ENCODE measurements at regions not wholly inside any gene's neighbourhood (a gene's known extent, or its start where the extent isn't known, plus 50 kb on each side); places are given as distances from the start of the nearest gene placed in this dataset.
"Not testable (repeated sequence)": the region's sequence is repeated elsewhere in the genome, so short reads cannot be mapped to it uniquely, and the experiment has no call there.

DNA sequence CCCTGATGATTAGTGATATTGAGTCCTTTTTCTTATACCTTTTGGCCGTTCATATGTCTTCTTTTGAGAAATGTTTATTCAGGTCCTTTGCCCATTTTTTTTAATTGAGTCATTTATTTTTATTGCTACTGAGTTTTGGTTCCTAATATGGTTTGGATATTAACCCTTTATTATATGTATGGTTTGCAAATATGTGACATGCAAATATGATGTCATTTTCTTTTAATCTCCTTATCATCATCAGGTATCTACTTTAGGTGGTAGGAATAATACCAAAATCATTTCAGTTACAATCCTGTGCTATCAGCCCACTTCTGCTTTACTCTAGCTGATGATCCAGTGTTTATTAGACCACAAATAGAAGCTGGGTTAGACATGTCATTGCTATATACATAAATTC, 102.3 kb upstream of the TRPC7 start:
- no peak for DNase-seq (ENCODE audit: low read depth)

DNA sequence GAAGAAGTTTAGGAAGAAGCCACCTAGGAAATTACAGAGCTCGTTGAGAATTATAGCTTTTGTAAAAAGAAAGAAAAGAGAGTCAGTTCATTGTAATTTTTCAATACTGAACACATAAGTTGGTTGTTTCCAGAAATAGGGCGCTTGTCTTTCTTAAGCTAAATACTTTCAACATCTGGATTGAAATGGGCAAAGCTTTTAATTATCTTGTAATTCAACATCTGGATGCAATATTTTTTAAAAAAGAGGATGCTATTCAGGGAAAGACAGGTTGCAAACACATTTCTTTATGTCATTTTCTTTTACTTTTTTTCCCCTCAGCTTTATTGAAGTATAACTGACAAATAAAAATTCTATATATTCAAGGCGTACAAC, 100.7 kb upstream of the TRPC7 start:
- no peak for DNase-seq (ENCODE audit: low read depth)

DNA sequence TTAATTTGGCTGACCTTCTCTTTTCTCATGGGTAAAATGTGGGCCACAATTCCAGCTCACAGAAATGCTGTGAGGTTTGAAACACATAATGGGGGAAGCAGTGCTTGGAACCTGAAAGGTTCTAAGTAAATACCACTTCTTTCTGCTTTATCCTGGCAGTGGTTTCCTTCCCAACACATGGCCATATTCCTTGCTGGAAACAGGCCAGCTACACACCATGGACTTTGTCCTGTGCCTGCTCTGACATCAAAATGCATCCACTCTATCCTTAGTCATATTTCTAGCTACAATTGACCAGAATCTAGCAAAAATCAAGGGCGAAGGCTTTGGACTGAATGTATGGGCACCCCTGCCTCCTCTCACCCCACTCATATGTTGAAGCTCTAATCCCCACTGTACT, 93.1 kb upstream of the TRPC7 start:
- no peak for DNase-seq (ENCODE audit: low read depth)

DNA sequence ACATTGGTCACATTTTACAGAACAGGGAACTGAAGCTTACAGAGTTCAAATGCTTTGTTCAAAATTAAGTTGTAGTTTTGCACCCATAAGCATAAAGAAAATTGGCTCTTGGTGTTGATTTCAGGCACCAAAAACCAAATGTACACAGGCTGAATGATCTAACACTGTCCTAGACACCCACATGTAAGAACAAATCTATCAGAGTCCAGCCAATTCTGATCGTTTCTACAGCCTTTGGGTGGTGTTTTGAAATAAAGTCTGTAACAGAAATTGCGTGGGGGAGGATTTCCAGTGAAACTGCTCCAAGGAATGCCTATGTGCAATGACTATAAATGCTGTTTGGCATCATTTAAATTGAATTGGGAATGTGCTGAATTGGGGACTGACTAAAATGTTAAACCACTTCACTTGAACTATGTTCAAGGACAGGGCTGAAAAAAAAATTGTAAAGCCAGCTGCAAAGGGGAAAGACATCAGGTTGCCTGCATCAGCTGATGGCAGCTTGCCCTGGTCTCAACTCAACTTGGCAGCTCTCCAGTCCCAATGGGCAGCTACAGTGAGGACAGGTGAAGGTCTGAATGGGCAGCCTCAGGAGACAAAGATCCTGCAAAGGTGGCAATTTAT, 92.2 kb upstream of the TRPC7 start:
- DNase-seq (ENCODE audit: low read depth): no peak

DNA sequence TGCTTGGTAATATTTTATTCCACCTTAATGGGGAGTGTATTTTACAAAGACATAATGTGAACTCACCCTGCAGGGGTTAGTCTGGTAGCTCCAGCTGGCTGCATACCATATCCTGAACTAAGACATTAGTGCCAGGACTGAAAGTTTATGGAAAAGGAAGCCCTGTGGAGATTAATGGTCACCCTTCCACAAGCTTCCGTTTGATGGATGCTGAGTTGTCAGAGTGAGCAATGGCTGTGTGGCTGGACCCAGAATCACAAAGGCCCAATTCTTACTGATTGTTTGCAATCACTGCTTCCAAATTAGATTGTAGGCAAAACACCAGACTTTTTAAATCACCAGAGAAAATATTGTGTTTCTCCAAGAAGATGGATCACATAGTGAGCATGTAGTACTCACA, 90.1 kb upstream of the TRPC7 start:
- no peak for DNase-seq (ENCODE audit: low read depth)

DNA sequence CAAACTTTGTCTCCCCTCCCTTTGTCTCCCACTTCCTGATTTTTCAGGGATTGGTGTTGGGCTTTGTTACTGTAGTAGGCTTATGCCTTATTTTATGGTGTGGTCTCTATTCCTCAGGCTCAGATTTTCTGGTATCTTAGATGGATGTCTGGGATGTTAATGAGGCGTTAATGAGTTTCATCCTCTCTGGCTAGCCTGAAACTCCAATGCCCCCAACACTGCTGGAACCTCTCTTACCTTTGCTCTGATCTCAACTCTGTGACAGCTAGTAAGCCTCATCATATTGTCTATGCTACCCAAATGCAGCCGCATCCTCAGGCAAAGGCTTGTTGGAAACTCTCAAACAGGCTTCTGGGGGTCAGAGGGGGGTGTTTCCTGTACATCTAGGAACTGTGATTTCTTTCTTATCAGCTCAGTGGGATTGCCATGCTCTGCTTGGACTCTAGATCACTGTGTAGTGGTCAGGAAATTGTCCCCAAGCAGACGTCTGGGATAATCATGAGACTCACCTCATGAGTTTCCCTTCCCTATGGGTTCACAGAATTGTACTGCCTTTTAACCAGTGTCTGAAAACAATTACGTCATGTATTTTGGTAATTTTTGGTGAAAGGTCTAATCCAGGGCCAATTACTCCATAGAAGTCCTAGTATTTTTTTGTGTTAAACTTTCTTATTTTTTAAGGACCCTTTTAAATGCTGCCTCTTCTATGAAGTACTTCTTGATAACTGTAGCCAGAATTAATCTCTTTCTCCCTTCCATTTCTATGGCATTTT, 88.8 kb upstream of the TRPC7 start:
- DNase-seq (ENCODE audit: low read depth): no peak

DNA sequence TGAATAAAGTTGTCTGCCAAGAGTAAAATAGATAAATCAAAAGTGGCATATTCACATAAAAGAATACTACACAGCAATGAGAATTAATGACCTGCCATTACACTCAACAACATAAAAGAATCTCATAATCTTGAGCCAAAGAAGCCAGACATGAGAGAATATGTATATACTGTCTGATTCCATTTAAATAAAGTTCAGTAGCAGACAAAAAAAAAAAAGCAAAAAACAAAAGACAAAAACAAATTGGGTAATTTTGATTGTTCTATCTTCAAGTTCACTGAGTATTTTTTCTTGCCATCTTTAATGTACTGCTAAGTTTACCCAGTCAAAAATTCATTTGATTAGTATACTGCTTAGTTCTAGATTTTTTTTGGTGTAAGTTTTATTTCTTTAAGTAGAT, 87.9 kb upstream of the TRPC7 start:
- DNase-seq (ENCODE audit: low read depth): no peak

DNA sequence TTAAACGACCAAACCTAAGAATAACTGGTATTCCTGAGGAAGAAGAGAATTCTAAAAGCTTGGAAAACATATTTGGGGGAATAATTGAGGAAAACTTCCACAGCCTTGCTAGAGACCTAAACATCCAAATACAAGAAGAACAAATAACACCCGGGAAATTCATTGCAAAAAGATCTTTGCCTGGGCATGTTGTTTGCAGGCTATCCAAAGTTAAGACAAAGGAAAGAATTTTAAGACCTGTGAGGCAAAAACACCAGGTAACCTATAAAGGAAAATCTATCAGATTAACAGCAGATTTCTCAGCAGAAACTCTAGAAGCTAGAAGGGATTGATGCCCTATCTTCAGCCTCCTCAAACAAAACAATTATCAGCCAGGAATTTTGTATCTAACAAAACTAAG, 82.2 kb upstream of the TRPC7 start:
- not testable (repeated sequence) for DNase-seq (ENCODE audit: low read depth)

DNA sequence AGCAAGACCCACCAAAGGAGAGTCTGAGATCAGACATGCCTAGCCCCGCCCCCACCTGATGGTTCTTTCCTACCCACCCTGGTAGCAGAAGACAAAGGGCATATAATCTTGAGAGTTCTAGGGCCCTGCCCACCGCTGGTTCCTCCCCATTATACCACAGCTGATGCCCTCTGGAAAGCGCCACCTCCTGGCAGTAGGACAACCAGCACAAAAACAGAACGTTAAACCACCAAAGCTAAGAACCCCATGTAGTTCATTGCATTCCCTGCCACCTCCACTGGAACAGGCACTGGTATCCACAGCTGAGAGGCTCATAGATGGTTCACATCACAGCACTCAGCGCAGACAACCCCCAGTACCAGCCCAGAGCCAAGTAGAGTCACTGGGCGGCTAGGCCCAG, 81.2 kb upstream of the TRPC7 start:
- no peak for DNase-seq (ENCODE audit: low read depth)

DNA sequence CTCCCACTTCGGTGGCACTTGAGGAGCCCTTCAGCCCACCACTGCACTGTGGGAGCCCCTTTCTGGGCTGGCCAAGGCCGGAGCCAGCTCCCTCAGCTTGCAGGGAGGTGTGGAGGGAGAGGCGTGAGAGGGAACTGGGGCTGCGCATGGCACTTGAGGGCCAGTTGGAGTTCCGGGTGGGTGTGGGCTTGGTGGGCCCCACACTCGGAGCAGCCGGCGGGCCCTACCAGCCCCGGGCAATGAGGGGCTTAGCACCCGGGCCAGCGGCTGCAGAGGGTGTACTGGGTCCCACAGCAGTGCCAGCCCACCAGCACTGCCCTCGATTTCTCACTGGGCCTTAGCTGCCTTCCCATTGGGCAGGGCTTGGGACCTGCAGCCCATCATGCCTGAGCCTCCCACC, 78.8 kb upstream of the TRPC7 start:
- DNase-seq (ENCODE audit: low read depth): not testable (repeated sequence)

DNA sequence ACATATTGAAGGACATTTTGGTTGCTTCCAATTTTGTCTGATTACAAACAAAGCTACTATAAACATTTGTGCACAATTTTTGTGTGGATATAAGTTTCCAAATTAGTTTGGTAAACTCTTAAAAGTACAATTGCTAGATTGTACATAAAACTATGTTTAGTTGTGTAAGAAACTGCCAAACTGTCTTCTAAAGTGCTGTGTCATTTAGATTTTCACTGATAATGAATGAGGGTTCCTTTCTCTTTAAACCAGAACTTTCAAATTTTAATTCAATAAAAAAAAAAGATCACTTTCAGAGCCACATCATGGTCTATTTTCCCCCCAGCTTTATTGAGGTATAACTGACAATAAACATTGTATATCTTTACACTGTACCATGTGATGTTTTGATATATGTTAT, 74.0 kb upstream of the TRPC7 start:
- DNase-seq (ENCODE audit: low read depth): no peak

DNA sequence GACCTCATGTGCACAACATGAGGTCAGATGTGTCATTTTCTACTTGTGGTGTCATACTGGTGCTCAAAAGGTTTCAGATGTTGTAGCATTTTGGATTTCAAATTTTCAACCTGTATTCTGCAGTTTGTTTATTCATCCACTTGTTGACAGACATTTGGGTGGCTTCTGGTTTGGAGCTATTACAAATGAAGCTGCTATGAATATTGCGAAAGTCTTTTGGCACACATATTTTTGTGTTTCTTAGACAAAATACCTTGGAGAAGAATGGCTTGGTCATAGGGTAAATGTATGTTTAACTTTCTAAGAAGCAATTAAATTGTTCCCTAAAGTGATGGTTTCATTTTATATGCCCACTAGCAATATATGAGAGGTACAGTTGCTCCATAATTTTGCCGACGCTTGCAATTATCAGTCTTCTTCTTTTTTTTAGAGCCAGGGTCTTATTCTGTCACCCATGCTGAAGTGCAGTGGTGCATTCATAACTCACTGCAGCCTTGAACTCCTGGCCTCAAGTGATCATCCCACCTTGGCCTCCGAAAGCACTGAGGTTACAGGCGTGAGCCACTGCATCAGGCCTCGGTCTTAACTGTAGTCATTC, 70.7 kb upstream of the TRPC7 start:
- DNase-seq (ENCODE audit: low read depth): no peak

DNA sequence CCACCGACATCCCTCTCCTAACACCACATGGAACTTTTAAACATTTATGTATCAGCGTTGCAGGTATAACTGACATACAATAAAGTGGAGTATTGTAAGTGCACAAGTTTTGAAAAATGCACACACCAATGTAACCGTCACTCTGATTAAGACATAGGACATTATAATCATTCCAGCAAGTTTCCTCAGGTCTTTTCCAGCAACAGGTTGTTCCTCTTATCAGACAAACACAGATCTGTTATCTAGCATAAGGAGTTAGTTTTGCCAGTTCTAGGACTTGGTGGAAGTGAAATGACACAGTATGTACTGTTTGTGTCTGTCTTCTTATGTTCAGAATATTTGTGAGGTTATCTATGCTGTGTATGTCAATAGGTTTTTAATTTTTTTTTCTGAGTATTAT, 69.5 kb upstream of the TRPC7 start:
- no peak for DNase-seq (ENCODE audit: low read depth)

DNA sequence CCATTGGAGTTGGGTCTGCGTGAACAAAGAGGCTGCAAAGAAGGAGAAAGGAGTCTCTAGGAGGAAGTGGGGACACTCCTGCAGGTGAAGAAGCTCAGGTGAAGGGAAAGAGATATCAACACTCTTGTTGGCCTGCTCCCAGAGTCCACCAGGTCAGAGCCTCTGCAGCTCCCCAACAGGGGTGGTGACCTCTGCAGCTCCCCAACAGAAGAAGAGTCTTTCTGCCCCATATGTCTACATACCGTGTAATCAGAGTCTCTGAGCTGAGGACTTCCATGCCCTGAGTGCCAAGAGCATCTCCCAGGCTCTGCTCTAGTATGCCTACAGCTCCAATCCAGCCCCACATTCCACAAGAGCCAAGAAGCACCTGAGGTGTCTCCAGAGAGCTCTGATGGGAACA, 67.4 kb upstream of the TRPC7 start:
- no peak for DNase-seq (ENCODE audit: low read depth)

DNA sequence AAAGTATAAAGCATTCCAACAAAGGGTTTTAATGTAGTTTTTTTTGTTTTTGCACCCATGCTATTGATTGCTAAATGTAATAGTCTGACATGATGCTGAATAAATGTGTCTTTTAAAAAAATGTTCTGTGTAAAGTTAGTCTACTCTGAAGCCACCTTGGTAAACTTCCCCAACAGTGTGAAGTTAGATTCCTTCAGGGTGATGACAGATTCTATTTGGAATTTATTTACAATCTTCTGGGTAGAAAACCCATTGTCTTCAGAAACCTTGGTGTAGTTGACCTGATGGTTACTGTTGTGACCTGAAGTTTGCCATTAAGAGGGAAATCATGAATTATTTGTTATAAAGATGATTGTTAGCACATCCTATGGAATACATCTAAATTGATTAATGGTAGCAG, 64.7 kb upstream of the TRPC7 start:
- no peak for DNase-seq (ENCODE audit: low read depth)

DNA sequence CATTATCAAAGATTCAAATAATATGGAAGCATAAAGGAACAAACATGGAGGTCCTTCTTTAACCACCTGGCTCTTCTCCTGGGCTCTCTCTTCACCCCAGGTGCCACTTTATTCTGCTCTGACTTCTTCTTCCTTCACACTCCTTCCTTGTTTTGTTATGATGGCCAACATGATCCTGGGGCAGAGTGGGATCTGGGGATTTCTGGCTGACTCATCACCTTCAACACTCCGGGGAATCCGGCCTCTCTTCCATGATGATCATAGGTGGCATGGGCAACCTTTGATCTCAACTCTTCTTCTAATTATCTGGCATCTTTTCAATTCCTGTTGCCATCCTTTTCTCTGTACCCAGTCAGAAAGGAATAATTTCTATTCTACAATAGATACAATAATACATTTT, 62.1 kb upstream of the TRPC7 start:
- peak; percentile 47 for DNase-seq (ENCODE audit: low read depth)

DNA sequence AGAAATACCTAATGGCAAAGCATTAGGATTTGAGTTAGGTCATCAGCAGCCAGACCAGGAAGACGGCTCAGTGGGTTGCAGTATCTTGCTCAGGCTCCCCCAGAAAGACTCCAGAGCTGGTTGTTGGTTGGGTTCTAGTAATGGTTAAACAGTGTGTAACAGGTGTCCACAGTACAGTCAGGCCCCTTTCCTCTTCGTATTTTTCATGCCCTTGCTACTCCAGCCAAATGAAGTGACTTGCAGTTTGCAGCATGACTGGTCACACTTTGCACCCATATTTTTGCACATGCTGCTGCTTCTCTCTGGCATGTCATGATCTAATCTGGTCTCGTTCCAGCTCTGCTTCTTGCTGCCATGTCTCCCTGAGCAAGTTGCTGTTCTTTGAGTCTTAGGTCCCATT, 60.6 kb upstream of the TRPC7 start:
- no peak for DNase-seq (ENCODE audit: low read depth)

DNA sequence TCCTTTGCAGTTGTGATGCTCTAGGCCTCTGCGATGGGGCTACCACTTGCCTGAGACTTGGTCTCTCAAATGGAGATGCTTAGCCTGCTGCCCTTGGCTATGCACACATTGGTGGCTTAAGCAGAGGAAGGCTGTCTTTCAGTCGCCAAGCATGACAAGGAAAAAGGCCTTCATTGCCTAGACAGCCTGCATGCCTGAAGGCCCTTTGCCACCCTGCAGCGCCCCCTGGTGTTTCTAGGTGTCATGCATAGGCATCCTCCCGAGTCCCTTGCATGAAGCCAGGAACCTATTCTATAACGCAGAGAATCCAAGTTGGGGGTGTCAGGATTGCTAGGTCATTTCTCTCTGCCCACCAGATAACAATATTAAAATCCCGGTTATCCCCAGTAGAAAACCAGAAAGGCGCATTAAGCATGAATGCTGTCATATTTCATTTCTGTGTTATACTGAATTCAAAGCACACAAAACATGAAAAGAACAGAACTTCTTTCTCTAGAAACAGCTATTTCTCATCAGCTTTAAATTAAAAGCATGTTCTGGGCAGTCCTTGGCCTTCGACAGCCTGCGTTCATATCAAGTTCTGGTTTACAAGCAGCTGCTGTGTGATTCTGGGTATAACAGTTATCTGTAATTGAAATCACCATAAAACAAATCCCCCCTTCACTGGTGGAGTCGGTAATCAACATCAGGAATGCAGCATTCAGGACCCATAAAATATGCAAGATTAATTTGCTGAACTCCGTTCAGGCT, 59.7 kb upstream of the TRPC7 start:
- DNase-seq (ENCODE audit: low read depth): peak; percentile 80

DNA sequence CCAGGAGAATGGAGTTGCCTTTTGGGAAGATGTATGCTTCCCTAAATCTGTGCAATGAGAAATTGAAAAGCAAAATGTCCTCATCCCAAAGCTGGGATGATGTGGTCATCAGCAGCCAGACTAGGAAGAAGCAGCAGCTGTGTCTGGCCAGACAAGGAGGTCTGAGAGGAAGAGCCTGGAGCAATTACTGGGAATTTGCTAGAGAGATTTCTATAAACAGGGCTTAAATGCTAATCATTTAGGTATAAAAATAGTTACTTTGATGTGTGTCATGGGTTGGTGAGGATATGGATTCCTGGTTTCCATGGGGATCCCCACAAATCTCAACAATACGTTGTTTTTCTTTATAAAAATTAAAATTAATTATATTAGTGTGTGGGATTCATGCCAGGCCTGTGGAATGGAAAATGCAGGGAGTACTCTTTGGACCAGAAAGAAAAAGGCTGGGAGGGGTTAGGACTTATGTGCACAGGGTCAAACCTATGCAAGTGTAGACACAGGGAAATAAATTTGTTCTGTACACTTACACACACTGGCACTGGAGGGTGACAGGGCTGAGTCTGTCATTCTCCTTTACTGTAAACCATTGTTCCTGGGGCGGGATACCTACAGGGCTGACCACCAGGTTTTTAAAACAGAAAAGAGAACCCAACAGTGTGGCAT, 58.7 kb upstream of the TRPC7 start:
- DNase-seq (ENCODE audit: low read depth): no peak

DNA sequence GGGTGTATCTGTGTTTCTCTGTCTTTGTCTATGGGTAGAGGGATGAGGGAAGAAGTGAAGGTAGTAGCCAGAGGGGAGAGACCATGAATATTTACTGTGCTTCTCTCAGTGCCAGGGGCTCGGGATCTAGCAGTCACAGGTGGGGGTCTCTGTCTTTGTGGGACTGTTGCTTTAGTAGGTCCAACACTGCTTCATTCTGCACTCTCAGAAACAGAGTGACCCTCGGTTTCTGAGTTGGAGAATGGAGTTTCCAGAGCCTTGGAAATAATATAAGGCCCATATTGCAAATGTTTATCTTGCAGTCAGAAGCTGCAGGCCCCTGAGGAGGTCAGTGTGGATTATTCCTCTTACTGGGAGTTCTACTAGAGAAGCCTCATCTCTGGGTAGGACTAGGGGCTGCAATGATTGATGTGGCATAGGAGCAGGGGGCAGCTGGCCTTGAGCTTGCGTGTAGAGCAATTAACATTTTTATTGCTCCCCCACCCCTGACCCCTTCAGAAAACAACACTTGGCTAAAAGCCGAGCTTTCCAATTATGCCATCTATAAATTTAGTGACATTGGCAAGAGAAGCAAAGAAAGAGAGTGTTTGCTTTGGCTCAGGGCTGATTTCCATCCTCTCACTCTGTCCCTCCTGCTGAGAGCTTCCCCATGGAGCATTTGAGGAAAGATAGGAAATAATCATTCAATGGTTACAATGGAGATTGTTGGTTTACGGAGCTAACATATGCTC, 55.0 kb upstream of the TRPC7 start:
- no peak for DNase-seq (ENCODE audit: low read depth)

DNA sequence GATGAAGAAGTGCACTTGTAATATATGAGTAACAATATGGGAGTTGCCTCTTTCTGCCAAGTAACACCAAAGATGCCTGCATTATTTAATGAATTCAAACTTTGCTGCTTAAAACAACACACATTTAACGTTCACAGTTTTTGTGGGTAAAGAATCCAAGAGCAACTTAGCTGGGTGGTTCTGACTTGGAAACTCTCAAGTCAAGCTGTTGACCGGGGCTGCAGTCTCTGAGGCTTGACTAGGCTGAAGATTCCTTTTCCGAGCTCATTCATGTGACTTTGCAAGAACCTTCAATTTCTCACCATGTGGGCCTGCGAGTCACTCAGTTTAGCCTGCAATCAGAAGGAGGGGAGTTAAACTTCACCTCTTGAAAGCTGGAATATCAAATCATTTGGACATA, 53.0 kb upstream of the TRPC7 start:
- no peak for DNase-seq (ENCODE audit: low read depth)

Measured in Daoy (cell line).